GM18499 (cell line): ENCODE measurements at regions not wholly inside any gene's neighbourhood (a gene's known extent, or its start where the extent isn't known, plus 50 kb on each side); places are given as distances from the start of the nearest gene placed in this dataset.

Experiments used
- ATAC-seq: cut with Tn5 transposase; IDR thresholded peaks from one replicate; pipeline ENCODE4 v1.9.1; 2021; ENCODE audit warnings: moderate number of reproducible peaks; ENCODE audit not compliant: insufficient read depth, unreplicated experiment

GRCh38 chr9:82148901-82149461 is 160.4 kb downstream of the SPATA31D1 start:
- no peak for ATAC-seq

GRCh38 chr9:82149501-82149946 is 161.0 kb downstream of the SPATA31D1 start:
- ATAC-seq: no peak

- ATAC-seq: no peak
These were observed 163.6 kb downstream of the SPATA31D1 start for GRCh38 chr9:82152181-82152580.

- no peak for ATAC-seq
These were observed 164.5 kb downstream of the SPATA31D1 start for GRCh38 chr9:82153032-82153431.

GRCh38 chr9:82154573-82154972 is 166.0 kb downstream of the SPATA31D1 start:
- no peak for ATAC-seq

- ATAC-seq: no peak
These were observed 173.3 kb downstream of the SPATA31D1 start for GRCh38 chr9:82161876-82162275.

GRCh38 chr9:82164159-82164558 is 175.6 kb downstream of the SPATA31D1 start:
- no peak for ATAC-seq

GRCh38 chr9:82167296-82167695 is 178.7 kb downstream of the SPATA31D1 start:
- no peak for ATAC-seq

- ATAC-seq: no peak
These were observed 180.0 kb downstream of the SPATA31D1 start for GRCh38 chr9:82168585-82168984.

GRCh38 chr9:82170866-82171265 is 182.3 kb downstream of the SPATA31D1 start:
- no peak for ATAC-seq

- ATAC-seq: no peak
These were observed 182.7 kb downstream of the SPATA31D1 start for GRCh38 chr9:82171271-82171670.

GRCh38 chr9:82180711-82181110 is 192.1 kb downstream of the SPATA31D1 start:
- no peak for ATAC-seq

GRCh38 chr9:82183181-82183860 is 194.7 kb downstream of the SPATA31D1 start:
- ATAC-seq: no peak

- ATAC-seq: peak; percentile 63
These were observed 196.0 kb downstream of the SPATA31D1 start for GRCh38 chr9:82184524-82184923.

- ATAC-seq: no peak
These were observed 200.2 kb downstream of the SPATA31D1 start for GRCh38 chr9:82188817-82189216.

GRCh38 chr9:82191082-82191770 is 202.7 kb downstream of the SPATA31D1 start:
- ATAC-seq: no peak

- no peak for ATAC-seq
These were observed 203.6 kb downstream of the SPATA31D1 start for GRCh38 chr9:82192211-82192610.

GRCh38 chr9:82196622-82197441 is 208.3 kb downstream of the SPATA31D1 start:
- no peak for ATAC-seq

GRCh38 chr9:82201196-82201595 is 212.6 kb downstream of the SPATA31D1 start:
- ATAC-seq: no peak

GRCh38 chr9:82202808-82203207 is 214.2 kb downstream of the SPATA31D1 start:
- no peak for ATAC-seq

- no peak for ATAC-seq
These were observed 217.9 kb downstream of the SPATA31D1 start for GRCh38 chr9:82206490-82206889.
